Activated T-cell treated with anti-CD3 and anti-CD28 coated beads, Interleukin-2, amount 50 U/mL, for 24 hours (primary cell): ENCODE measurements at regions not wholly inside any gene's neighbourhood (a gene's known extent, or its start where the extent isn't known, plus 50 kb on each side); places are given as distances from the start of the nearest gene placed in this dataset.

Source experiments
- DNase-seq: peaks from one replicate; pipeline ENCODE4 v3.0.0-alpha.2; 2020
- H3K27ac Mint-ChIP-seq: 2 replicates; pipeline ENCODE4 v1.8.0; 2020; ENCODE audit warnings: mild to moderate bottlenecking, mixed read lengths
- H3K27me3 Mint-ChIP-seq: 2 replicates; pipeline ENCODE4 v1.8.0; 2020; ENCODE audit warnings: mixed read lengths
- H3K36me3 Mint-ChIP-seq: 2 replicates; pipeline ENCODE4 v1.8.0; 2020; ENCODE audit warnings: low read depth, mixed read lengths
- H3K4me1 Mint-ChIP-seq: 2 replicates; pipeline ENCODE4 v1.8.0; 2020; ENCODE audit warnings: low read depth, mixed read lengths
- H3K4me3 Mint-ChIP-seq: 2 replicates; pipeline ENCODE4 v1.8.0; 2020; ENCODE audit warnings: mild to moderate bottlenecking, moderate library complexity, mixed read lengths
- H3K9me3 Mint-ChIP-seq: 2 replicates; pipeline ENCODE4 v1.8.0; 2020; ENCODE audit warnings: mixed read lengths

GRCh38 chr14:50040401-50040775, 76.0 kb downstream of the VCPKMT start:
- peak overlapping the region; percentile 72 for H3K4me3 Mint-ChIP-seq
- H3K4me1 Mint-ChIP-seq: peaks cover 77% of the 10 kb centered on the region
- H3K27ac Mint-ChIP-seq: peak overlapping the region; percentile 99
- H3K9me3 Mint-ChIP-seq: peaks cover 3% of the 10 kb centered on the region
- peak; percentile 62 for DNase-seq
- no peaks in the 10 kb centered on the region for H3K27me3 Mint-ChIP-seq
- peaks cover 43% of the 10 kb centered on the region for H3K36me3 Mint-ChIP-seq

DNA sequence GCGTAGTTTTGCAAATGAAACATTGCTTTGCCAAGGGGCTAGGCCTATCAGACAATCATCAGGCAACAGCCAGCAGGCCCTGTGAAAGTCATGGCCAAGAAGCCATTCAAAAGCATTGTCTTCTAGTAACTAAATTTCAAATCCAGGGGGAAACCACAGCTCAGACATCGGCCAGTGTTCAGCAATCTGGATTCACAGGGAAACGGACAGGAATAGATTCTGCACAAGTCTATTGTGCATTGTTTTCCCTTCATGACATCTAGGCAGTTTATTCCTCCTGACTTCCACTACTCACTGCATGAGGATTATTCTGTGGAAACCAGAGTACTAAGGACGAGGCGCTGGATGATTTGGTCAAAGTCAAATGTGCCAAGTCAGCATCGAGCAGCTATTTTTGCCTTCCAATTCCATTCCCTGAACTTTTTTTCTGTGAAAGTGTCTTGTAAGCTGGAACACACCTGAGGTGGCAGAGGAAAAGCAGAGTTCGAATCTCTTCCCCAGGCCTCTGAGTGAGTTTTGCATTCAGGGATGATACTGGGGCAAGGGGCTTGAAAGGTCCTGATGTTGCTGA, 75.4 kb downstream of the VCPKMT start:
- peak overlapping the region; percentile 72 for H3K4me3 Mint-ChIP-seq
- peak overlapping the region; percentile 99 for H3K27ac Mint-ChIP-seq
- no peak for DNase-seq
- H3K9me3 Mint-ChIP-seq: peaks cover 8% of the 10 kb centered on the region
- peaks cover 83% of the 10 kb centered on the region for H3K4me1 Mint-ChIP-seq
- peaks cover 46% of the 10 kb centered on the region for H3K36me3 Mint-ChIP-seq
- no peaks in the 10 kb centered on the region for H3K27me3 Mint-ChIP-seq

DNA sequence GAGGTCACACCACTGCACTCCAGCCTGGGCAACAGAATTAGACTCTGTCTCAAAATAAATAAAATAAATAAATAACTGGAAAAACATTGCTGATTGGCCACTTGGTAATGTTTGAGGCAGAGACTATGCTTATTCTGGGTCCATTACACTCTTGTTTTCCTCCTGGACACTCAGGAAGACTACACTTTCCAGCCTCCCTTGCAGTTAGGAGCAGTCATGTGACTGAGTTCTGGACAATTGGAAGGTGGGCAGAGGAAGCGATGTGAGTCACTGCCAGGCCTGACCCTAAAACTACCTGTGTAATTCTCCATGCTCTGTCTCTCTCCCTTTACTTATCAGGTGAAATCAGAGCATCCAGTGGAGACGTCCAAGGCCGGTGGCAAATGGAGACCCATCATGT, 74.4 kb downstream of the VCPKMT start:
- no peak for DNase-seq
- peaks cover 82% of the 10 kb centered on the region for H3K4me1 Mint-ChIP-seq
- H3K27ac Mint-ChIP-seq: peak overlapping the region; percentile 74
- H3K4me3 Mint-ChIP-seq: no peak overlapping the region
- H3K27me3 Mint-ChIP-seq: no peaks in the 10 kb centered on the region
- H3K36me3 Mint-ChIP-seq: peaks cover 43% of the 10 kb centered on the region
- peaks cover 9% of the 10 kb centered on the region for H3K9me3 Mint-ChIP-seq

DNA sequence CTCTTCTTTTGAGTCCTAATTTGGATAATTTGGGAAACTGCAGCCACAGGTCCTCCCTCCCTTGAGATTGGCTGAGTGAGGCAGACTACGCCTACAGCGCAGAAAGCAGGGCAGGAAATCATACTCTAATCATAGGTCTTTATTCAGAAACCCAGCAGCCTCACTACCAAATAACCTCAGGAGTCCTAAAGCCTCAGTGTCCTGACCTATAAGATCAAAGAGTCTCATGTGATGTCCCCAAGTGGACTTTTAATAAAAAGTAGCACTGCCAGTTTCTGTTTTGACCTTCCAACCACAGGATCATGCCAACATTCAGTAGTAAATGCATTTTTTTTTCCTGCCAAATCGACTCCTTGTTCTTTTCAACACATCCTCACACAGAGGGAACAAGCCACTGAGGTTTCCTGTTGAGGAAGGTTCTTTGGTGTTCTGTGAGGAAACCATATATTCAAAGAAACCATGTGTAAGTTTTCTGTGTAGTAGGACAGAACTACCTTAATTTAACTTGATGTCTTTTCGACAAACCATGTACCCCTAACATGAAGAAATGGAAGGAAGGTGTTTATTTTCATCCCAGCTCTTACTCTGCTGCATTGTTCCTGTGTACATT, 72.2 kb downstream of the VCPKMT start:
- no peak for DNase-seq
- Mint-ChIP-seq H3K4me1 (peaks cover 68% of the 10 kb centered on the region), H3K27ac (peak overlapping the region; percentile 95), H3K9me3 (peaks cover 6% of the 10 kb centered on the region), H3K4me3 (peak overlapping the region; percentile 32), H3K27me3 (no peaks in the 10 kb centered on the region), H3K36me3 (peaks cover 25% of the 10 kb centered on the region)

DNA sequence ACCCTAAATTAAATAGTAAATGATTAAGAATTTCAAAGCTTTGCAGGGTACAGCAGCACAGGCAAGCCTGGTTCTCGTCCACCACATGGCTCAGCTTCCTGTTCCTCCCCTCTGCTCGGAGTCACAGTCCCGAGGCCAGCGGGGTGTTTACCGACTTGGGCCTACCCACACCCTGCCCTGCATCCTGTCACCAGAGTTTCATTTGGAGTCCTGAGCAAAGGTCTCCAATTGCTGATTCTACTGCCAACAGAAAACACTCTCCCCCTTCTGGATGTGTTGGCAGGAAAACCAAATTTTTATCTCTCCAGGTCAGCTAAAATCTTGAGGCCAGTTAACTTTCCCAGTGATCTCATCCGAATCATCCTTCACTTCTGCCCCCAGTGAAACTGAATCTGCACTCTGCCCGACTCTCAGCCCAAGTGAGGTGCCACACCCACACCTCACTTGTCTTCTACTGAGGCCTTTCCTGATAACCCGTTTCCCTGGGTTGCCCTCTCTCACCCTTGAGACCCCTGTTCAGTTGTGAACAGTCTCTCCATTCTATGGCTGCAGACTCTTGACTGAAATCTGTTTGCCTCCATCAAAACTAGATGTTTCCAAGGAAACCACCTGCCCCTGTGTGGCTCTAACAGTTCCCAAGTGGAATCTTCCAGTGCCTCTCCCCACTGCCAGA, 71.2 kb downstream of the VCPKMT start:
- peaks cover 58% of the 10 kb centered on the region for H3K4me1 Mint-ChIP-seq
- H3K36me3 Mint-ChIP-seq: peaks cover 24% of the 10 kb centered on the region
- H3K4me3 Mint-ChIP-seq: peak overlapping the region; percentile 2
- DNase-seq: peak; percentile 75
- peak overlapping the region; percentile 91 for H3K27ac Mint-ChIP-seq
- no peaks in the 10 kb centered on the region for H3K27me3 Mint-ChIP-seq
- peaks cover 6% of the 10 kb centered on the region for H3K9me3 Mint-ChIP-seq

- no peak for DNase-seq
- Mint-ChIP-seq H3K36me3 (peaks cover 22% of the 10 kb centered on the region), H3K4me1 (peaks cover 52% of the 10 kb centered on the region), H3K4me3 (no peak overlapping the region), H3K9me3 (peaks cover 6% of the 10 kb centered on the region), H3K27me3 (no peaks in the 10 kb centered on the region), H3K27ac (peak overlapping the region; percentile 91)
Observed at GRCh38 chr14:50045837-50046236, 70.5 kb downstream of the VCPKMT start.

DNA sequence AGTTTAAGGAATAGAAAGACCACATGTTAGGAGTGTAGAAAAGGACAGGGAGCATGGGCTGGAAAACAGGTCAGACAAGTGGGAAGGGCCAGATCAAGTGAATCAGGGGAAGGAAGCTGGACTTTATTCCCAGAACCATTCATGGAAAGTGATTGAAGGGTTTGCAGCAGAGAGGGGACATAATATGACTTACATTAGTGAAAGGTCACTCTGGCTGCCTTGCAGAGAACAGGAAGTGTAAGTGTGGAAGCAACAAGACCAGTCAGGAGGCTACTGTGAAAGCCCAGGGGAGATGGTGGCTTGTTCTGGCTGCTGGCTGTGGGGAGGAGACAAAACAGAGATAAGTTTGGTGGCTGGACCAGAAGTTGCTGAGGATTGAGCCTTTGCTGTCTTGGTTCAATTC, 69.1 kb downstream of the VCPKMT start:
- Mint-ChIP-seq H3K4me3 (no peak overlapping the region), H3K9me3 (peaks cover 6% of the 10 kb centered on the region), H3K4me1 (peaks cover 39% of the 10 kb centered on the region), H3K36me3 (peaks cover 19% of the 10 kb centered on the region), H3K27ac (peak overlapping the region; percentile 10), H3K27me3 (no peaks in the 10 kb centered on the region)
- no peak for DNase-seq

DNA sequence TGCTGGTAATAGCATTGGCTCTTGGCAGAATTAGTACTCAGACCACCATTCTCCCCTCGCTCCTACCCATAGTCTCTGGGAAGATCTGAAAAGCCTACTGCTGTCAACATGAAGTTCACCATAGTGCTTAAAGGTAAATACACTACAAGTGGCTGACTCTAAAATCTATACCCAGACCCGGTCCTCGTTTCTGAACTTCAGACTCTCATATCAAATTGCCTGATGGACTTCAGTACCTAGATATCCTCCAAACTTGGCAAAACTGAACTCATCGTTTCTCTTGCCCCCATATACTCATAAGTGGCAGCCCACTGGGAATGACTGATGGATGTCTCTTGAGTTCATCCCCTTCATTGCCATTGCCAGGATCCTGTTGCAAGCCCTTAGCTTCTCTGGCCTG, 67.3 kb downstream of the VCPKMT start:
- no peak overlapping the region for H3K4me3 Mint-ChIP-seq
- no peak overlapping the region for H3K27ac Mint-ChIP-seq

GRCh38 chr14:50049703-50050570, 66.4 kb downstream of the VCPKMT start:
- Mint-ChIP-seq H3K36me3 (peaks cover 19% of the 10 kb centered on the region), H3K27ac (no peak overlapping the region), H3K27me3 (no peaks in the 10 kb centered on the region), H3K9me3 (peaks cover 6% of the 10 kb centered on the region), H3K4me1 (peaks cover 31% of the 10 kb centered on the region), H3K4me3 (no peak overlapping the region)
- no peak for DNase-seq

More for the DNA sequence above, 67.3 kb downstream of the VCPKMT start:
- Mint-ChIP-seq H3K36me3 (peaks cover 19% of the 10 kb centered on the region), H3K9me3 (peaks cover 6% of the 10 kb centered on the region), H3K4me1 (peaks cover 35% of the 10 kb centered on the region), H3K27me3 (no peaks in the 10 kb centered on the region)
- DNase-seq: no peak

DNA sequence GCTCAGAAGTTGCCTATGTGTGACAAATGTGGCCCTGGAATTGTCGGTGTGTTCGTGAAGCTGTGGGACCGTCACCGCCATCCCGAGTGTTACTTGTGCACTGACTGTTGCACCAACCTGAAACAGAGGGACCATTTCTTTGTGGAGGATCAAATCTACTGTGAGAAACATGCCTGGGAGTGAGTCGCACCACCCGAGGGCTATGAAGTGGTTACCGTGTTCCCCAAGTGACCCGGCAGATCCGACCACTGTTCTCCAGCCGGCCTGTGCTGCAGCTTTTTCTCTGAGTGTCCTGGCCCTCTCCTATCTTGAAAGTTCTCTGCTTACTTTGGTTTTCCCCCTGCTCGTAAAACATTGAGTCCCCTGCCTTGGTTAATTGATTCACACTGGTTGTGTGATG, 65.3 kb downstream of the VCPKMT start:
- no peaks in the 10 kb centered on the region for H3K27me3 Mint-ChIP-seq
- H3K36me3 Mint-ChIP-seq: peaks cover 8% of the 10 kb centered on the region
- DNase-seq: no peak
- H3K4me1 Mint-ChIP-seq: peaks cover 21% of the 10 kb centered on the region
- no peaks in the 10 kb centered on the region for H3K9me3 Mint-ChIP-seq
- H3K4me3 Mint-ChIP-seq: no peak overlapping the region
- no peak overlapping the region for H3K27ac Mint-ChIP-seq

DNA sequence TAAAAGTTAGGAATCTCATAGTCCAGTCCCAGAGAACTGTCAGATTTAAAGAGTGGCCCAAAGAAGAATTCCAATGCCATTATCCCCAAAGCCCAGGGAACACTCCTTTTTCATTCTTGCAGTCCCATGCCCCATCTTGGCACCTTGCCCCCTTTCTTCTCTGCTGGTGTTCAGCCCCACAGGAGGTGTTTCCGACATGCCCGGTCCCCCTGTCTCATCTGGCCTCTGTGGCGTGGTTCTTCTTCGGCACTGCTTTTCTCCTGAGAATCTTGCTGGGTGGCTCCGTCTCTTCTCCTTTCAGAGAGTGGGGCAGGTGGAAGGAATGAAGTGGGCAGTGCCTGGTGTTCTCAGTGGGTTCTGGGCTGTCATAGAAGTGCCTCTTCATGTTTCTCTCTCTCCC, 64.7 kb downstream of the VCPKMT start:
- H3K4me3 Mint-ChIP-seq: no peak overlapping the region
- peaks cover 20% of the 10 kb centered on the region for H3K4me1 Mint-ChIP-seq
- no peak for DNase-seq
- H3K27me3 Mint-ChIP-seq: no peaks in the 10 kb centered on the region
- H3K27ac Mint-ChIP-seq: peak overlapping the region; percentile 28
- H3K9me3 Mint-ChIP-seq: no peaks in the 10 kb centered on the region
- H3K36me3 Mint-ChIP-seq: peaks cover 3% of the 10 kb centered on the region

DNA sequence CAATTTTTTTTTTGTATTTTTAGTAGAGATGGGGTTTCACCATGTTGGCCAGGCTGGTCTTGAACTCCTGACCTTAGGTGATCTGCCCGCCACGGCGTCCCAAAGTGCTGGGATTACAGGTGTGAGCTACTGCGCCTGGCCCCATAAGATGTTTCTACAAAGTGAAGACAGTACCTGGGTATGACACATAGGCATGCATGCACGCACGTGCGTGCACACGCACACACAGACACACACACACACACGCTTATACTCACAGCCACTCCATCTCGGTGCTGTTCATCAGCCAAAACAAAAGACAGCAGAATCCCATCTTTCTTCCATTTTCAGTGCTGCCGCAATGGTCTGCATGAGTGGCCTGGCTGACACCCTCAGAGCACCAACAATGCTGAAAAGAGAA, 63.9 kb downstream of the VCPKMT start:
- H3K27me3 Mint-ChIP-seq: no peaks in the 10 kb centered on the region
- no peak overlapping the region for H3K27ac Mint-ChIP-seq
- H3K4me3 Mint-ChIP-seq: no peak overlapping the region
- H3K36me3 Mint-ChIP-seq: peaks cover 3% of the 10 kb centered on the region
- no peaks in the 10 kb centered on the region for H3K9me3 Mint-ChIP-seq
- no peak for DNase-seq
- H3K4me1 Mint-ChIP-seq: peaks cover 22% of the 10 kb centered on the region

- H3K4me3 Mint-ChIP-seq: no peak overlapping the region
- peaks cover 30% of the 10 kb centered on the region for H3K4me1 Mint-ChIP-seq
- no peak for DNase-seq
- peaks cover 3% of the 10 kb centered on the region for H3K36me3 Mint-ChIP-seq
- H3K27me3 Mint-ChIP-seq: no peaks in the 10 kb centered on the region
- H3K9me3 Mint-ChIP-seq: no peaks in the 10 kb centered on the region
- no peak overlapping the region for H3K27ac Mint-ChIP-seq
Observed at GRCh38 chr14:50053935-50054334, 62.4 kb downstream of the VCPKMT start.

DNA sequence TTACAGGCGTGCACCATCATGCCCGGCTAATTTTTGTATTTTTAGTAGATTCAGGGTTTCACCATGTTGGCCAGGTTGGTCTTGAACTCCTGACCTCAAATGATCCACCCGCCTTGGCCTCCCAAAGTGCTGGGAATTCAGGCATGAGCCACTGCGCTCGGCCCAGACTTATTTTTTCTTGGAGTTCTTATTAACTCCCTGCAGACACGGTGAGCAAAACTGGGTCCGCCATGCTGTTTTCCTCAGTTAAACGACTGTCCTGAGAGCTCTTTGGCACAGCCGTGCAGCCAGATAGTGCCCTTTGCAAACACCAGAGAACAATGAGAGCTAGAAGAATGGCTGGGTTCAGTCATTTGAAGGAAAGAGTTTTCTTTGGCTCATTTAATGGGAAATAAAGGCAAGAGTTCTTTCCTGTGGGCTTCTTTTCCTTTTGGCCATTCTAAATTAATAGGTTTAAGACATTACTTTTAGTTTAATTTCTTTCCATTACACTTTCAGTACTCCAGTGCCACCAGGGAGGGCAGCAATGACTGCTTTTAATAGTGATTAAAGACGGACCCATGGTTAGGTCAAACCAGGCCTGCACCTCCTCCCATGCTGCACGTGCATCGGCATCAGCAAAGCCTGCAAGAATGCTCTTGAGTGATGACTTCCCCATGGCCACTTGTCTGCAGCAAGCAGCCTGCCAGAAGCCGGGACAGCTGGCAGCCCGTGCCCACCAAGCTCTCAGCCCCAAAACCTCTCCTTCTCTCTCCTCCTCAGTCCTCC, 60.7 kb downstream of the VCPKMT start:
- peaks cover 46% of the 10 kb centered on the region for H3K4me1 Mint-ChIP-seq
- H3K4me3 Mint-ChIP-seq: no peak overlapping the region
- H3K27ac Mint-ChIP-seq: no peak overlapping the region
- H3K9me3 Mint-ChIP-seq: no peaks in the 10 kb centered on the region
- H3K36me3 Mint-ChIP-seq: peaks cover under 1% of the 10 kb centered on the region
- peak; percentile 28 for DNase-seq
- H3K27me3 Mint-ChIP-seq: no peaks in the 10 kb centered on the region
